ENCODE measurements at regions not wholly inside any gene's neighbourhood (a gene's known extent, or its start where the extent isn't known, plus 50 kb on each side); places are given as distances from the start of the nearest gene placed in this dataset.

- TF ChIP-seq CBX3 (IDR thresholded peaks at IDR 0.05; ENCODE audit: low read depth) (no peak), CTCF (IDR thresholded peaks at IDR 0.05 in 2 of 3, conservative IDR thresholded peaks at IDR 0.05 in 1 of 3; ENCODE audit: borderline replicate concordance in 1 of 3, insufficient read depth in 1 of 3, low read depth in 2 of 3, low read length in 2 of 3) (no peak), MAX (IDR thresholded peaks at IDR 0.05) (no peak), RAD21 (IDR thresholded peaks at IDR 0.05; ENCODE audit: low read depth) (no peak), POLR2AphosphoS5 (IDR thresholded peaks at IDR 0.05; ENCODE audit: low read depth, low read length) (no peak), POLR2A (IDR thresholded peaks at IDR 0.05; ENCODE audit: borderline replicate concordance, extremely low read depth, insufficient read depth, insufficient read length) (no peak), SRF (IDR thresholded peaks at IDR 0.05; ENCODE audit: low read depth) (no peak), EZH2 (IDR thresholded peaks at IDR 0.05) (no peak), REST (IDR thresholded peaks at IDR 0.05; ENCODE audit: low read depth) (no peak), ZBTB33 (IDR thresholded peaks at IDR 0.05; ENCODE audit: extremely low read depth, insufficient replicate concordance, low read length) (no peak), EZH2phosphoT487 (IDR thresholded peaks at IDR 0.05; ENCODE audit: borderline replicate concordance) (no peak), JUND (IDR thresholded peaks at IDR 0.05) (no peak)
These were observed 129.7 kb upstream of the UFL1 start for GRCh38 chr6:96391776-96392360.
